NB4 (cell line): ENCODE measurements at regions not wholly inside any gene's neighbourhood (a gene's known extent, or its start where the extent isn't known, plus 50 kb on each side); places are given as distances from the start of the nearest gene placed in this dataset.

ENCODE experiments used
- DNase-seq: peaks from one replicate; pipeline ENCODE4 v3.0.0; 2010; ENCODE audit warnings: low read depth
- H3K4me3 ChIP-seq: one replicate; pipeline ENCODE4 v1.5.1; 2011; ENCODE audit warnings: mild to moderate bottlenecking, low read depth, low read length, moderate library complexity
- MYC ChIP-seq: IDR thresholded peaks from 2 replicates; pipeline ENCODE4 v1.6.1; 2011; ENCODE audit warnings: low read depth, low read length
- POLR2A ChIP-seq: IDR thresholded peaks from 2 replicates; pipeline ENCODE4 v1.6.1; 2011; ENCODE audit warnings: mild to moderate bottlenecking; ENCODE audit not compliant: insufficient read length; ENCODE audit errors: extremely low read depth
- TF ChIP-seq, protein P1 (sequence below): IDR thresholded peaks from one replicate; pipeline ENCODE4 v1.5.1; 2012; ENCODE audit warnings: low read depth, low read length
- TF ChIP-seq, protein P2 (sequence below): IDR thresholded peaks from 2 replicates; pipeline ENCODE4 v1.6.1; 2011; ENCODE audit warnings: low read depth, low read length

DNA sequence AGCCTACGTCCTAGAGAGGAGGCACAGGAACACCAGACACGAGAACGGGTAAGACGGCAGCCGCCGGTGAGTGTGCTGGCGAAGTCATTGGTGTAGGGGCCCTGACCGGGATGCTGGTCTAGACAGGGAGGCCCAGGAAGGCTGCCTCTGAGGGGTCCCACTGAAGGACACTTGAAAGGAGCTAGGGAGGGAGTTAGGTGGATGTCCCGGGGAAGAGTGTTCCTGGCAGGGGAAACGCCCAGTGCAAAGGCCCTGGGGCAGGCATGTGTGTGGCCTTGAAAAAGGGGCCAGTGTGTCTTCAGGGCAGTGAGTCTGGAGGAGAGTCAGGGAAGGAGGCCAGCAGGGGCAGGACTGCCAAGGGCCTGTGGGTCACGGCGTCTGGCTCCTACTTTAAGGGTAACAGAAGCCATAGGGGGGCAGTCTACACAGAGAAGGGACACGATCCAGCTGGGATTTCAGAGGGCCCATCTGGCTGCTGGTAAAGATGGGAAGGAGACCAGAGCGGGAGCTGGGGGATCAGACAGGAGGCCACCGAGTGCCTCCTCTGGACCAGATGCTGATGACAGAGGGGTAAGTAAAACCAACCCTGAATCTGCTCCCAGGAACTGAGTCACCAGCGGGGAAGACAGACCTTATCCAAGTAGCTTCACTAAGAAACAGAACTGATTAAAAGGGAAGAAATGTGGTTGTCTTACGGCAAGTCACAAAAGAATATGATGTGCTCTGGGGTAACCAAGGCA lies 115.9 kb downstream of the LITAF start:
- DNase-seq: no peak
- H3K4me3 ChIP-seq: no peak overlapping the region
- no peak for TF ChIP-seq MYC

DNA sequence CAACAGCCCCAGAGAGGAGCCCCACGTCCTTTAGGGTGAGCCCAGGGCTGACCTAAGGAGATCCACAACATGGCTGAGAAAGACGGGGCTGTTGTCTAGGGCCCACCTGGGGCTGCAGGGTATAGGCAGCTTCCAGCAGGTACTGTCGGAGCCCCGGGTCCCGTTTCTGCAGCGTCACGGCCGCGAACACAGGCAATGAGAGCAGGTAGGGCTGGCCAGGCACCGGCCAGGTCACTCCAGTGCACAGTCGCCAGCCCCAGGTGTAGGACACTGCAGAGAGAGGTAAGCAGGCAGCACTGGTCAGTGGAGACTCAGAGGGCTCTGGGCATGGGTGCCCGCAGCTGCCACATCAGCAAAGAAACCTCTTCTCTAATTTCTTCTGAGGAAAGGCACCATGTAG lies 115.2 kb downstream of the LITAF start:
- H3K4me3 ChIP-seq: no peak overlapping the region
- TF ChIP-seq, protein P1, sequence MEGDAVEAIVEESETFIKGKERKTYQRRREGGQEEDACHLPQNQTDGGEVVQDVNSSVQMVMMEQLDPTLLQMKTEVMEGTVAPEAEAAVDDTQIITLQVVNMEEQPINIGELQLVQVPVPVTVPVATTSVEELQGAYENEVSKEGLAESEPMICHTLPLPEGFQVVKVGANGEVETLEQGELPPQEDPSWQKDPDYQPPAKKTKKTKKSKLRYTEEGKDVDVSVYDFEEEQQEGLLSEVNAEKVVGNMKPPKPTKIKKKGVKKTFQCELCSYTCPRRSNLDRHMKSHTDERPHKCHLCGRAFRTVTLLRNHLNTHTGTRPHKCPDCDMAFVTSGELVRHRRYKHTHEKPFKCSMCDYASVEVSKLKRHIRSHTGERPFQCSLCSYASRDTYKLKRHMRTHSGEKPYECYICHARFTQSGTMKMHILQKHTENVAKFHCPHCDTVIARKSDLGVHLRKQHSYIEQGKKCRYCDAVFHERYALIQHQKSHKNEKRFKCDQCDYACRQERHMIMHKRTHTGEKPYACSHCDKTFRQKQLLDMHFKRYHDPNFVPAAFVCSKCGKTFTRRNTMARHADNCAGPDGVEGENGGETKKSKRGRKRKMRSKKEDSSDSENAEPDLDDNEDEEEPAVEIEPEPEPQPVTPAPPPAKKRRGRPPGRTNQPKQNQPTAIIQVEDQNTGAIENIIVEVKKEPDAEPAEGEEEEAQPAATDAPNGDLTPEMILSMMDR: no peak
- no peak for TF ChIP-seq POLR2A
- TF ChIP-seq, protein P2, sequence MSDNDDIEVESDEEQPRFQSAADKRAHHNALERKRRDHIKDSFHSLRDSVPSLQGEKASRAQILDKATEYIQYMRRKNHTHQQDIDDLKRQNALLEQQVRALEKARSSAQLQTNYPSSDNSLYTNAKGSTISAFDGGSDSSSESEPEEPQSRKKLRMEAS: no peak
- no peak for TF ChIP-seq MYC
- no peak for DNase-seq

DNA sequence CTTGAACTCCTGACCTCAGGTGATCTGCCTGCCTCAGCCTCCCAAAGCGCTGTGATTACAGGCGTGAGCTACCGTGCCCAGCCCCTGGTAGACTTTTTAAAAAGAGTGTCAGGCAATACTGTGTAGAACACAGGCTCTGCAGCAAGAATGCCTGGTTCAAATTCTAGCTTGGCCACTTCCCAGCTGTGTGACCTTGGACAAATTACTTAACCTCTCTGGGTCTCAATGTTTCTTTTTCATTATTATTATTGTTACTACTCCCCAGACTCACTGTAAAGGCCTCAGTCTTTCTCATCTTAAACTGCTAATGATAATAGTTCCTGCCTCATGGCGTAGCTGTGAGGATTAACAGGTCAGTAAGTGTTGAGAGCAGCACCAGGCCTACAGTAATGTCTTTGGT lies 114.3 kb downstream of the LITAF start:
- H3K4me3 ChIP-seq: no peak overlapping the region
- no peak for DNase-seq
- TF ChIP-seq MYC (no peak), POLR2A (no peak)
- TF ChIP-seq, protein P1: no peak
- TF ChIP-seq, protein P2: no peak

DNA sequence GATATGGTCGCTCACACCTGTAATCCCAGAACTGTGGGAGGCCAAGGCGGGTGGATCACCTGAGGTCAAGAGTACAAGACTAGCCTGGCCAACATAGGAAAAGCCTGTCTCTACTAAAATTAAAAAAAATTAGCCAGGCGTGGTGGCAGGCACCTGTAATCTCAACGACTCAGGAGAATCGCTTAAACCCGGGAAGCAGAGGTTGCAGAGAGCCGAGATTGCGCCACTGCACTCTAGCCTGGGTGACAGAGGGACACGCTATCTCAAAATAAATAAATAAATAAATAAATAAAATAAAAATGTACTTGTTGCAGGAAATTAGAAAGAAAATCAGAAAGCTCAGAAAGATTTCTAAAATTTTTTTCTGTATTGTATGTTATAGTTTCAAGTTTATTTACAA lies 113.9 kb downstream of the LITAF start:
- no peak for DNase-seq
- TF ChIP-seq, protein P1: no peak
- no peak overlapping the region for H3K4me3 ChIP-seq

DNA sequence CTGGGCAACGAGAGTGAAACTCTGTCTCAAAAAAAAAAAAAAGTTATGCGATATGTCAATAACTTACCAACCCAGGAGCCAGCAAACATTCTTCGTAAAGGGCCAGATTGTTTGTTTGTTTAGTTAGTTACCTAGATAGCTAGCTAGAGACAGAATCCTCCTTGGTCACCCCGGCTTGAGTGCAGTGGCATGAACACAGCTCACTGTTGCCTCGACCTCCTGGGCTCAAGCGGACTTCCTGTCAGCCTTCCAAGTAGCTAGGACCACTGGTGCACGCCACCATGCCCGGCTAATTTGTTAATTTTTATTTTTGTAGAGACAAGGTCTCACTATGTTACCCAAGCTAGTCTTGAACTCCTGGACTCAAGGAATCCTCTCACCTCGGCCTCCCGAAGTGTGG lies 113.0 kb downstream of the LITAF start:
- TF ChIP-seq, protein P1: no peak
- TF ChIP-seq POLR2A: no peak
- TF ChIP-seq, protein P2: no peak
- TF ChIP-seq MYC: no peak
- H3K4me3 ChIP-seq: no peak overlapping the region
- DNase-seq: no peak

DNA sequence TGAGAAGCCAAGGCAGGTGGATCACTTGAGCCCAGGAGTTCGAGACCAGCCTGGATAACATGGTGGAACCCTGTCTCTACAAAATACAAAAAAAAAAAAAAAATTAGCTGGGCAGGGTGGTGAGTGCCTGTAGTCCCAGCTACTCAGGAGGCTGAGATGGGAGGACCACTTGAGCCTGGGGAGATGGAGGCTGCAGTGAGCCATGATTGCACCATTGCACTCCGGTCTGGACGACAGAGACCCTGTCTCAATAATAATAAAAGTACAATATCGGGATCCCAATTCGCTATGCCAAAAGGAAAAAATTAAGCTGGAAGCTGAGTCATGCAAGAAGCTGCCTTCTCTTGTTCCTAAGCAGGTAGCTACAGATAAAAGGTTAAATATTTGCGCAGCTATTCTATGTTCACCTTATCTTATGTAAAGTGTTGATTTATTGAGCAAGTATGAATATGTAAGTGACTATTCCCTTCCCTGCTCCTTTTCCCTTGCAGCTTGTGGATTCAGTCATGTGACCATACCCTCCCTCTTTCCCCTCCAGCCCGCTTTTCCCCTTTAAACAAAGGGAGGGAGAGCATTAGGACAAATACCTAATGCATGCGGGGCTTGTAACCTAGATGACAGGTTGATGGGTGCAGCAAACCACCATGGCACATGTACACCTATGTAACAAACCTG lies 112.0 kb downstream of the LITAF start:
- TF ChIP-seq POLR2A (no peak), MYC (no peak)
- TF ChIP-seq, protein P1: no peak
- TF ChIP-seq, protein P2: no peak
- H3K4me3 ChIP-seq: no peak overlapping the region
- DNase-seq: no peak
